ENCODE measurements at regions not wholly inside any gene's neighbourhood (a gene's known extent, or its start where the extent isn't known, plus 50 kb on each side); places are given as distances from the start of the nearest gene placed in this dataset.

GRCh38 chr11:25197515-25197914, 700.7 kb downstream of the LUZP2 start:
- in situ Hi-C loops (cut with HindIII; ENCODE audit: low pct_unique_long_range_greater_than_20kb, low sequenced_read_pairs), result no loop called here
- Histone ChIP-seq H3K4me3 (ENCODE audit: low read depth in 2 of 2, low read length in 2 of 2) (no peak overlapping the region), H3K9me3 (ENCODE audit: control insufficient read depth, insufficient read depth, low read depth, low read length) (no peaks in the 10 kb centered on the region), H3K4me1 (ENCODE audit: control insufficient read depth, insufficient read depth, low read length) (no peaks in the 10 kb centered on the region), H3K36me3 (ENCODE audit: control insufficient read depth, insufficient read depth, low read length) (no peaks in the 10 kb centered on the region), H3K27me3 (ENCODE audit: control insufficient read depth, insufficient read depth, low read length) (no peaks in the 10 kb centered on the region), H3K27ac (ENCODE audit: low read length) (no peak overlapping the region)
- TF ChIP-seq POLR2AphosphoS5 (IDR thresholded peaks at IDR 0.05; ENCODE audit: low read depth, low read length) (no peak), REST (IDR thresholded peaks at IDR 0.05; ENCODE audit: insufficient read depth in 1 of 2, low read depth in 2 of 2, low read length in 1 of 2) (no peak), TCF7L2 (IDR thresholded peaks at IDR 0.05; ENCODE audit: low read depth, low read length) (no peak), SIN3A (IDR thresholded peaks at IDR 0.05; ENCODE audit: borderline replicate concordance, insufficient read depth, low read depth, low read length) (no peak), CTCF (IDR thresholded peaks at IDR 0.05) (no peak)
- no TSS peak for BruUV-seq (replicated peaks)
- ChIA-PET POLR2A (no interaction called here), CTCF (no interaction called here)
- ATAC-seq, result no peak
- intact Hi-C loops (cut with micrococcal nuclease; ENCODE audit: unreplicated experiment), result no loop called here
- no peak for DNase-seq (ENCODE audit: low read depth, low spot score)

- in situ Hi-C loops (cut with HindIII; ENCODE audit: low pct_unique_long_range_greater_than_20kb, low sequenced_read_pairs) (no loop called here), intact Hi-C loops (cut with micrococcal nuclease; ENCODE audit: unreplicated experiment) (no loop called here)
- Histone ChIP-seq H3K4me1 (ENCODE audit: control insufficient read depth, insufficient read depth, low read length) (no peaks in the 10 kb centered on the region), H3K27me3 (ENCODE audit: control insufficient read depth, insufficient read depth, low read length) (no peaks in the 10 kb centered on the region), H3K4me3 (ENCODE audit: low read depth in 2 of 2, low read length in 2 of 2) (no peak overlapping the region), H3K27ac (ENCODE audit: low read length) (no peak overlapping the region), H3K36me3 (ENCODE audit: control insufficient read depth, insufficient read depth, low read length) (no peaks in the 10 kb centered on the region), H3K9me3 (ENCODE audit: control insufficient read depth, insufficient read depth, low read depth, low read length) (no peaks in the 10 kb centered on the region)
- ChIA-PET CTCF (no interaction called here), POLR2A (no interaction called here)
- ATAC-seq (no peak), DNase-seq (ENCODE audit: low read depth, low spot score) (no peak)
- TF ChIP-seq POLR2AphosphoS5 (IDR thresholded peaks at IDR 0.05; ENCODE audit: low read depth, low read length), result no peak
- no peak for TF ChIP-seq TCF7L2 (IDR thresholded peaks at IDR 0.05; ENCODE audit: low read depth, low read length)
- no peak for TF ChIP-seq CTCF (IDR thresholded peaks at IDR 0.05)
- no peak for TF ChIP-seq REST (IDR thresholded peaks at IDR 0.05; ENCODE audit: insufficient read depth in 1 of 2, low read depth in 2 of 2, low read length in 1 of 2)
- no peak for TF ChIP-seq SIN3A (IDR thresholded peaks at IDR 0.05; ENCODE audit: borderline replicate concordance, insufficient read depth, low read depth, low read length)
- BruUV-seq (replicated peaks), result no TSS peak
These were observed 701.9 kb downstream of the LUZP2 start for GRCh38 chr11:25198704-25199103.
